ENCODE measurements at regions not wholly inside any gene's neighbourhood (a gene's known extent, or its start where the extent isn't known, plus 50 kb on each side); places are given as distances from the start of the nearest gene placed in this dataset.

DNA sequence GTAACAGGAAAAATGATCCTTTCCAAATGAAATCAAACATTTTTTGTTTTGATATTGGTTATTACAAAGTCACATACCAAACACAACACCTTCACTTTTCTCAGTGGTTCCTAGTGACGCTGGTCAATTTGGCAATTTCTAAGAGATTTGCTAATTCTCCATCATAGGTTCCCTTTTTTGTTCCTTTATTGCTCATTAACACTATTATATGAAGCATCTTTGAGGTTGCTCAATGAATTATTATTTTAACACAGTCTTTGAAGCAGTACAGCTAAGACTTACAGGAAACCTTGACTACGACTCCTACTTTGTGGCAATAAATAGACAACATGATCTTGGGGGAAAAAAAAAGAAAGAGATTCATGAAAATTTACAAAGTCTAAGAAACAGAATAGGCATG is 152.2 kb upstream of the VRK2 start:
- TF ChIP-seq, protein P1, sequence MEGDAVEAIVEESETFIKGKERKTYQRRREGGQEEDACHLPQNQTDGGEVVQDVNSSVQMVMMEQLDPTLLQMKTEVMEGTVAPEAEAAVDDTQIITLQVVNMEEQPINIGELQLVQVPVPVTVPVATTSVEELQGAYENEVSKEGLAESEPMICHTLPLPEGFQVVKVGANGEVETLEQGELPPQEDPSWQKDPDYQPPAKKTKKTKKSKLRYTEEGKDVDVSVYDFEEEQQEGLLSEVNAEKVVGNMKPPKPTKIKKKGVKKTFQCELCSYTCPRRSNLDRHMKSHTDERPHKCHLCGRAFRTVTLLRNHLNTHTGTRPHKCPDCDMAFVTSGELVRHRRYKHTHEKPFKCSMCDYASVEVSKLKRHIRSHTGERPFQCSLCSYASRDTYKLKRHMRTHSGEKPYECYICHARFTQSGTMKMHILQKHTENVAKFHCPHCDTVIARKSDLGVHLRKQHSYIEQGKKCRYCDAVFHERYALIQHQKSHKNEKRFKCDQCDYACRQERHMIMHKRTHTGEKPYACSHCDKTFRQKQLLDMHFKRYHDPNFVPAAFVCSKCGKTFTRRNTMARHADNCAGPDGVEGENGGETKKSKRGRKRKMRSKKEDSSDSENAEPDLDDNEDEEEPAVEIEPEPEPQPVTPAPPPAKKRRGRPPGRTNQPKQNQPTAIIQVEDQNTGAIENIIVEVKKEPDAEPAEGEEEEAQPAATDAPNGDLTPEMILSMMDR (IDR thresholded peaks at IDR 0.05), result no peak
- no peak for TF ChIP-seq POLR2A (IDR thresholded peaks at IDR 0.05)
